Neural progenitor cell (in vitro differentiated cells): ENCODE measurements at regions not wholly inside any gene's neighbourhood (a gene's known extent, or its start where the extent isn't known, plus 50 kb on each side); places are given as distances from the start of the nearest gene placed in this dataset.

Experiments used
- DNase-seq: peaks from one replicate; pipeline ENCODE4 v3.0.0-alpha.2; 2016; ENCODE audit warnings: low spot score
- H2AFZ ChIP-seq: fragments of 200-600 bp; sonication (generic); replicated peaks from 2 replicates; pipeline ENCODE4 v1.6.1; 2016; ENCODE audit warnings: antibody characterized with exemption
- H3F3A ChIP-seq: fragments of 200-600 bp; sonication (generic); 2 replicates; pipeline ENCODE4 v1.6.1; 2016; ENCODE audit warnings: antibody characterized with exemption, low read depth
- H3K27ac ChIP-seq: fragments of 200-600 bp; sonication (generic); 2 replicates; pipeline ENCODE4 v1.5.1; 2016; ENCODE audit warnings: mild to moderate bottlenecking
- H3K27me3 ChIP-seq: fragments of 200-600 bp; sonication (generic); 2 replicates; pipeline ENCODE4 v1.6.1; 2016; ENCODE audit warnings: mild to moderate bottlenecking, moderate library complexity
- H3K36me3 ChIP-seq: fragments of 200-600 bp; sonication (generic); 2 replicates; pipeline ENCODE4 v1.5.1; 2016
- H3K4me1 ChIP-seq: fragments of 200-600 bp; sonication (generic); 2 replicates; pipeline ENCODE4 v1.6.1; 2016; ENCODE audit warnings: mixed run types
- H3K4me2 ChIP-seq: fragments of 200-600 bp; sonication (generic); 2 replicates; pipeline ENCODE4 v1.6.1; 2016
- H3K4me3 ChIP-seq: fragments of 200-600 bp; sonication (generic); 2 replicates; pipeline ENCODE4 v1.5.1; 2016
- H3K79me2 ChIP-seq: fragments of 200-600 bp; sonication (generic); 2 replicates; pipeline ENCODE4 v1.6.1; 2016; ENCODE audit warnings: low read depth
- H3K9ac ChIP-seq: fragments of 200-600 bp; sonication (generic); 2 replicates; pipeline ENCODE4 v1.6.1; 2016
- H3K9me3 ChIP-seq: fragments of 200-600 bp; sonication (generic); 2 replicates; pipeline ENCODE4 v1.5.1; 2016; ENCODE audit warnings: low read depth
- H4K20me1 ChIP-seq: fragments of 200-600 bp; sonication (generic); 2 replicates; pipeline ENCODE4 v1.6.1; 2016; ENCODE audit warnings: low read depth
- H3K27ac Mint-ChIP-seq: 3 replicates; pipeline ENCODE4 v1.8.0; 2021; ENCODE audit warnings: mixed read lengths
- H3K27me3 Mint-ChIP-seq: 2 replicates; pipeline ENCODE4 v1.8.0; 2022; ENCODE audit warnings: low read depth, mild to moderate bottlenecking, inconsistent platforms, moderate library complexity, mixed read lengths; ENCODE audit not compliant: insufficient read depth
- H3K36me3 Mint-ChIP-seq: 3 replicates; pipeline ENCODE4 v1.8.0; 2021; ENCODE audit warnings: mixed read lengths
- H3K4me1 Mint-ChIP-seq: 3 replicates; pipeline ENCODE4 v1.8.0; 2021; ENCODE audit warnings: mixed read lengths
- H3K4me3 Mint-ChIP-seq: 3 replicates; pipeline ENCODE4 v1.8.0; 2021; ENCODE audit warnings: mild to moderate bottlenecking, moderate library complexity, mixed read lengths
- H3K9me3 Mint-ChIP-seq: 3 replicates; pipeline ENCODE4 v1.8.0; 2020; ENCODE audit warnings: mixed read lengths
- CTCF ChIP-seq: fragments of 200-600 bp; sonication (generic); IDR thresholded peaks from 2 replicates; pipeline ENCODE4 v1.5.1; 2017; ENCODE audit warnings: antibody characterized with exemption, mild to moderate bottlenecking
- EZH2 ChIP-seq: fragments of 200-600 bp; sonication (generic); IDR thresholded peaks from 2 replicates; pipeline ENCODE4 v1.6.1; 2017; ENCODE audit warnings: antibody characterized with exemption, mild to moderate bottlenecking, moderate library complexity
- EZH2phosphoT487 ChIP-seq: fragments of 200-600 bp; sonication (generic); IDR thresholded peaks from 2 replicates; pipeline ENCODE4 v1.6.1; 2017; ENCODE audit warnings: antibody characterized with exemption

- no peaks in the 10 kb centered on the region for H4K20me1 ChIP-seq
- no peak overlapping the region for H3K4me3 ChIP-seq
- H3K36me3 ChIP-seq, result no peaks in the 10 kb centered on the region
- peaks cover 3% of the 10 kb centered on the region for H3K27me3 Mint-ChIP-seq
- no peak overlapping the region for H3K9ac ChIP-seq
- H3K27ac ChIP-seq, result no peak overlapping the region
- peaks cover 17% of the 10 kb centered on the region for H3K4me1 Mint-ChIP-seq
- TF ChIP-seq EZH2 (no peak), CTCF (no peak), EZH2phosphoT487 (no peak)
- no peak overlapping the region for H2AFZ ChIP-seq
- H3K79me2 ChIP-seq, result no peaks in the 10 kb centered on the region
- H3F3A ChIP-seq, result no peaks in the 10 kb centered on the region
- peaks cover 18% of the 10 kb centered on the region for H3K4me1 ChIP-seq
- no peaks in the 10 kb centered on the region for H3K9me3 Mint-ChIP-seq
- H3K4me2 ChIP-seq, result no peak overlapping the region
- H3K27ac Mint-ChIP-seq, result no peak overlapping the region
- no peaks in the 10 kb centered on the region for H3K9me3 ChIP-seq
- H3K36me3 Mint-ChIP-seq, result no peaks in the 10 kb centered on the region
- no peaks in the 10 kb centered on the region for H3K27me3 ChIP-seq
- no peak overlapping the region for H3K4me3 Mint-ChIP-seq
- no peak for DNase-seq
These were observed 128.5 kb downstream of the SPP2 start for GRCh38 chr2:234179031-234179363.

- Mint-ChIP-seq H3K36me3 (no peaks in the 10 kb centered on the region), H3K4me1 (peaks cover 17% of the 10 kb centered on the region), H3K4me3 (no peak overlapping the region), H3K9me3 (no peaks in the 10 kb centered on the region), H3K27me3 (peaks cover 3% of the 10 kb centered on the region), H3K27ac (peak overlapping the region; percentile 5)
- Histone ChIP-seq H3K27ac (no peak overlapping the region), H3K4me3 (no peak overlapping the region), H3K9me3 (no peaks in the 10 kb centered on the region), H3K4me2 (no peak overlapping the region), H3K36me3 (no peaks in the 10 kb centered on the region), H3K4me1 (peaks cover 18% of the 10 kb centered on the region), H3K27me3 (no peaks in the 10 kb centered on the region), H2AFZ (no peak overlapping the region), H3K9ac (no peak overlapping the region), H3K79me2 (no peaks in the 10 kb centered on the region), H3F3A (no peaks in the 10 kb centered on the region), H4K20me1 (no peaks in the 10 kb centered on the region)
- peak; percentile 33 for DNase-seq
- TF ChIP-seq CTCF (no peak), EZH2 (no peak), EZH2phosphoT487 (no peak)
These were observed 128.0 kb downstream of the SPP2 start for GRCh38 chr2:234178330-234179030.

DNA sequence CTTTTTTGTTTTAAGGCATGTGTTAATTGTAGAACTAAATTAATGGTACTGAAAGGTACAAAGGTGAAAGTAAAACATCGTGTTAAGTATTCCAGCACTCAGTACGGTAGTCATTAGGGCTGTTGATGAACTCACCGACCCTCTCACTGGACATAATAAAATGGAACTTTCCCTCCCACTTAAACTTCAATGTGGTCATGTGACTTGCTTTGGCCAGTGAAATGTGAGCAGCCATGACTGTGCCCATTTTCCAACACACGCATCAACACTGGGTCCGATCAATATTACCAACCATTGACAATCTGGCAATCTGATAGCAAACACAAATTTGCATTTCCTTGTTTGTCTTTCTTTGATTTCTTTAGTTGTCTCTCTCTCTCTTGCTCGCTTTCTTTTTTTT, 125.1 kb downstream of the SPP2 start:
- H3K4me3 Mint-ChIP-seq, result no peak overlapping the region
- H3K9me3 Mint-ChIP-seq, result peaks cover 4% of the 10 kb centered on the region
- Histone ChIP-seq H3K4me1 (peaks cover 12% of the 10 kb centered on the region), H3K36me3 (no peaks in the 10 kb centered on the region), H4K20me1 (no peaks in the 10 kb centered on the region), H3K79me2 (no peaks in the 10 kb centered on the region), H2AFZ (no peak overlapping the region), H3K4me3 (no peak overlapping the region), H3K27ac (no peak overlapping the region), H3K27me3 (no peaks in the 10 kb centered on the region), H3F3A (no peaks in the 10 kb centered on the region), H3K4me2 (no peak overlapping the region), H3K9me3 (no peaks in the 10 kb centered on the region), H3K9ac (no peak overlapping the region)
- no peak for TF ChIP-seq EZH2phosphoT487
- TF ChIP-seq EZH2, result no peak
- TF ChIP-seq CTCF, result no peak
- no peaks in the 10 kb centered on the region for H3K36me3 Mint-ChIP-seq
- H3K4me1 Mint-ChIP-seq, result peaks cover 23% of the 10 kb centered on the region
- no peak overlapping the region for H3K27ac Mint-ChIP-seq
- peaks cover 6% of the 10 kb centered on the region for H3K27me3 Mint-ChIP-seq
- no peak for DNase-seq
